B cell (primary cell): ENCODE measurements at regions not wholly inside any gene's neighbourhood (a gene's known extent, or its start where the extent isn't known, plus 50 kb on each side); places are given as distances from the start of the nearest gene placed in this dataset.

ENCODE experiments used
- EZH2 ChIP-seq: IDR thresholded peaks from 2 replicates; pipeline ENCODE4 v1.6.1; 2012; ENCODE audit warnings: borderline replicate concordance, low read depth, mild to moderate bottlenecking, moderate library complexity, low read length; ENCODE audit not compliant: insufficient read depth, poor library complexity, severe bottlenecking
- TF ChIP-seq, protein P1 (sequence below): fragments of 200-600 bp; IDR thresholded peaks from one replicate; pipeline ENCODE4 v1.8.0; 2022; ENCODE audit warnings: antibody characterized with exemption, mild to moderate bottlenecking

DNA sequence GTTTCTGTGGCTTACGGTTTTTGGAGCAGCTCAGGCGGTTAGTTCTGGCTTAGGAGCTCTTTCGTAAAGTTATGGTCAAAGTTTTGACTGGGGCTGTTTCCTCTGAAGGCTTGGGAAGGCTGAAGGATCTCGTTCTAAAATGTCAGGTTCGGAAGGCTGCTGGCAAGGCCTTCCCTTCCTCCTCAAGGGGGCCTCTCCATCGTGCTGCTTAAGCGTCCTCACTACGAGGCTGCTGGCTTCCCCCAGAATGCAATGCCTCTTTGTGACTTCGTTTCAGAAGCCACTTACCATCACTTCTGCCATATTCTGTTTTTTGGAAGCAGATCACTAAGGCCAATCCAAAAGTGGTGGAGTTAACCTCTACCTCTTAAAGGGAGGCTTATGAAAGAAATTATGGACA lies 1196.4 kb upstream of the TENM3 start:
- TF ChIP-seq, protein P1, sequence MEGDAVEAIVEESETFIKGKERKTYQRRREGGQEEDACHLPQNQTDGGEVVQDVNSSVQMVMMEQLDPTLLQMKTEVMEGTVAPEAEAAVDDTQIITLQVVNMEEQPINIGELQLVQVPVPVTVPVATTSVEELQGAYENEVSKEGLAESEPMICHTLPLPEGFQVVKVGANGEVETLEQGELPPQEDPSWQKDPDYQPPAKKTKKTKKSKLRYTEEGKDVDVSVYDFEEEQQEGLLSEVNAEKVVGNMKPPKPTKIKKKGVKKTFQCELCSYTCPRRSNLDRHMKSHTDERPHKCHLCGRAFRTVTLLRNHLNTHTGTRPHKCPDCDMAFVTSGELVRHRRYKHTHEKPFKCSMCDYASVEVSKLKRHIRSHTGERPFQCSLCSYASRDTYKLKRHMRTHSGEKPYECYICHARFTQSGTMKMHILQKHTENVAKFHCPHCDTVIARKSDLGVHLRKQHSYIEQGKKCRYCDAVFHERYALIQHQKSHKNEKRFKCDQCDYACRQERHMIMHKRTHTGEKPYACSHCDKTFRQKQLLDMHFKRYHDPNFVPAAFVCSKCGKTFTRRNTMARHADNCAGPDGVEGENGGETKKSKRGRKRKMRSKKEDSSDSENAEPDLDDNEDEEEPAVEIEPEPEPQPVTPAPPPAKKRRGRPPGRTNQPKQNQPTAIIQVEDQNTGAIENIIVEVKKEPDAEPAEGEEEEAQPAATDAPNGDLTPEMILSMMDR, result no peak
- TF ChIP-seq EZH2, result no peak
